HG03460 (cell line): ENCODE measurements at regions not wholly inside any gene's neighbourhood (a gene's known extent, or its start where the extent isn't known, plus 50 kb on each side); places are given as distances from the start of the nearest gene placed in this dataset.
"Not testable (repeated sequence)": the region's sequence is repeated elsewhere in the genome, so short reads cannot be mapped to it uniquely, and the experiment has no call there.

Experiments used
- ATAC-seq: cut with Tn5 transposase; IDR thresholded peaks from one replicate; pipeline ENCODE4 v1.9.1; 2021; ENCODE audit not compliant: unreplicated experiment

DNA sequence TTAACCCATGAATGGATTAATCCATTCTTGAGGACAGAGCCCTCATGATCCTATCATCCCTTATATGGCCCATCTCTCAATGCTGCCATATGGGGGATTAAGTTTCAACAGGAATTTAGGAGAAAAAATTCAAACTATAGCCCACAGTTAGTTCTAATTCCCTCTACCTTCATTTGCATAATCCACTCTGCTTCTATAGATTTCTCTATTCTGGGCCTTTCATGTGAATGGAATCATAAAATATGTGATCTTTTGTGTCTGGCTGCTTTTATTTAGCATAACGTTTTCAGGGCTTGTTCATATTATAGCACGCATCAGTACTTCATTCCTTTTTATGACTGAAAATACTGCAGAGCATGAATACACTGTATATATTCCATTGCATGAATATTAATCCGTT lies 55.4 kb downstream of the CTSL start:
- no peak for ATAC-seq

DNA sequence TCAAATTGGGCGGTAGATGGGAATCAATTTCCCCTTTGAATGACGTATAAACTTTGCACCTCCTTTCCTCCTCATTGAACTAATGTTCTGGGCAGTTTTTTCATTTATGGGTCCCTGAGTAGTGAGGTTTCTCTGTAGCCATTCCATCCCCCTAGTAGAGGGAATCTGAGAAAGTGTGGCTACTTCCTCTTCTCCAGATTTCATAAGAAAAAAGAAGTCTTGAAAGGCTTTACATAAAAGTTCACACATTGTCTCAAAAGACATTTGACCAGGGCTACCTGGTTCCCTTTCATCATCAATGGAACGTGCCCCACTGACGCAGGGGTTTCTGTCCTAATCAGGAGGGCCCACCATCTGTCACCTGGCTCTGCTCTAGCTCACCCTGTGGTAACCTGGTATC lies 57.3 kb downstream of the CTSL start:
- no peak for ATAC-seq

DNA sequence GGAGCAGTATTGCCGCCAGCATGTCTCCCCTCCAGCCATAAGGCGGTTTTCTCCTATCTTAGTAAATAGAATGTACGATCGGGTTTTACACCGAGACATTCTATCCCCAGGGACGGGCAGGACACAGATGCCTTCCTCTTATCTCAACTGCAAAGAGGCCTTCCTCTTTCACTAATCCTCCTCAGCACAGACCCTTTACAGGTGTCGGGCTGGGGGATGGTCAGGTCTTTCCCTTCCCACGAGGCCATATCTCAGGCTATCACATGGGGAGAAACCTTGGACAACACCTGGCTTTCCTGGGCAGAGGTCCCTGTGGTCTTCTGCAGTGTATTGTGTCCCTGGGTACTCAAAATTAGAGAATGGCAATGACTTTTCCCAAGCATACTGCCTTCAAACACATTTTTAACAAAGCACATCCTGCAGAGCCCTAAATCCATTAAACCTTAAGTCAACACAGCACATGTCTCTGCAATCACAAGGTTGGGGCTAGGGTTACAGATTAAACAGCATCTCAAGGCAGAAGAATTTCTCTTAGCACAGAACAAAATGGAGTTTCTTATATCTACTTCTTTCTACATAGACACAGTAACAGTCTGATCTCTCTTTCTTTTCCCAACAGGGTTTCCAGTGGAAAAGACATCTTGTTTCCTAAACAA lies 59.5 kb downstream of the CTSL start:
- not testable (repeated sequence) for ATAC-seq

DNA sequence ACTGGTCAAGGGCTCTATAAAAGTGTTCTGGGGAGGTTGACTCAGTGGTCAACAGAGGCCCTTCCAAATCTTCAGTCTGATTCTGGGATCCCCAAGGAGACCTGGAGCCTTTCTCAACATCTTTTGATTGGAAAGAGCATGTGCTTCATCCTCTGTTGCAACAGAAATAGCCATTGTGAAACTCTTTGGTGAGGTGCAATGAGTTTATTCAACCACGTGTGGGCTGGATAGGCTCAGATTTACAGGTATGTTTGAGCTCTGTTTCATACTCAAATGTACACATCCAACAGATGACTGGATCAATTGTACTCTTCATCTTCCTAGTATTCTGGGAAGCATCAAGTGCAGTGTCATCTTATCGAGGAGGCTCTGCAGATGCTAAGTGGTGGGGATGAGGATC lies 60.5 kb downstream of the CTSL start:
- ATAC-seq, result no peak

DNA sequence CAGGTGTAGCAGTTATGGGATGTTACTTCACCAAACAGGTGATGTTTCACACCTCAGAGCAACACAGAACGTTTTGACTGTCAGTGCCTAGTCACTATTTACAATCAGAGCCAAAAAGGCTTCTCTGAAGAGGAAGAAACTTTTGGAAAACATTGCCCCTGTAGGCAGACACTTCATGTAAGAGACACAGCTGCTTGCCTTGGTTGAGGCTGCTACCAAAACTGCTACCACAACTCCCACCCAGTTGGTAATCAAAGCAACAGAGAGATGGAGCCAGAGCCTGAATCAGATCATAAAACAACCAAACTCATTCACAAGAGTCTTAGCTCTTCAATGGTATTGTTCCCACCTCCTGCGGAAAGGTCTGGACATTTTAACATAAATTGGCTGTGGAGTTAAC lies 61.0 kb downstream of the CTSL start:
- ATAC-seq, result no peak

DNA sequence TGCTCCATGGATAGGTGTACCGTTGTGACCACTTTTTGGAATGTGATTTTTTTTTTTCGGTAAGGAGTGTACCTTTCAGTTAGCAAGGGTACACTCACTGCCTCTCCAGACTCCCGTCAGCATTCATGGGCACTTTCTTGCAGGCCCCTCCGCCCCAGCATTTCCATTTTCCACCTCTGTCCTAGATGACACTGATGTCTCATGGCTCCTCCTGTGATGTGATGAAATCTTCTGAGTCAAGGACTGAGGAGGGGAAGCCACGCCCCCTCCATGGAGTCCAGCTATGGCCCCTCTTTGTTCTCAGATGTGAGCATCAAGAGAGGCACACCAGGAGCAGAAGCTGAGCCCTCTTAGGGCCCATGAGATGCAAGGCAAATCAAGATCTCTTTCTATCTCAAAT lies 61.8 kb downstream of the CTSL start:
- no peak for ATAC-seq

DNA sequence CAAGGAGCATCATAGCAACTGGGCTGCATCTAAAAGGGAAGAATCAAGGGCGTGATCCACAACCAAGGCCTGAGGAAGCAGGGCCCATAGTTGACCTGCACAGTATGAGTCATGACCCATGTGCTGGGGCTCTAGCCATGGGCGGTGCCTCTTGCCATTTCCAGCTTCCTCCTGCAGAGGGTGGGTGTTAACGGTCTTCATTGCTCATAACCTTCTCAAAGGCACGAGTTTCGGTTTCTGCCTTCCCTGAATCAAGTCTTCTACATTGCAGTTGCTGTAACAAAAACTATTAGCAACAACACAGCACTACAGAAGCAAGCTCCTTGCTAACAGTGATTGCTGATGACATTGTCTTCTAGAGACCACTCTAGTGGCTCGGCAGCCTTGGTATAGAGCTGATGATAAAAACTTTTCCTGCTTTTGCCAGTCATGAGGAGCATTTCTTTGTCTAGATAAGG lies 66.9 kb downstream of the CTSL start:
- peak; percentile 67 for ATAC-seq

DNA sequence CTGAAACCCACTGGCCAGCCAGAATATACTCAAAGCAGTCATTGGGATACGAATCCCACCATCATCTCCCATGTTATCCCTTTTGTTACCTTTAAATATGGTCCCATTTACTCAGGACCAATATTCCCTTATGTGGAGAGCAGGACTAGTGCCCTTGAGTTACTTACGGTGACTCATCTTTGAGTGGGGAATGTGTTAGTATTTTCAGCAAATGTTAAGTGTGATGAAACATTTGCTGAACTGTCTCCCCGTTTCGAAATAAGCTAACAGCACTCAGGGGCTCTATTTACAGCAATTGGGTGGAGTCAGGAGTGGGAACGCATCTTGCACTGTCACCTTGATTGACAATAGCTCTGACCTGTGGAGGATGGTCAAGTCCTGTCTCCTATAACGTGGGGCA lies 67.4 kb downstream of the CTSL start:
- ATAC-seq, result no peak

DNA sequence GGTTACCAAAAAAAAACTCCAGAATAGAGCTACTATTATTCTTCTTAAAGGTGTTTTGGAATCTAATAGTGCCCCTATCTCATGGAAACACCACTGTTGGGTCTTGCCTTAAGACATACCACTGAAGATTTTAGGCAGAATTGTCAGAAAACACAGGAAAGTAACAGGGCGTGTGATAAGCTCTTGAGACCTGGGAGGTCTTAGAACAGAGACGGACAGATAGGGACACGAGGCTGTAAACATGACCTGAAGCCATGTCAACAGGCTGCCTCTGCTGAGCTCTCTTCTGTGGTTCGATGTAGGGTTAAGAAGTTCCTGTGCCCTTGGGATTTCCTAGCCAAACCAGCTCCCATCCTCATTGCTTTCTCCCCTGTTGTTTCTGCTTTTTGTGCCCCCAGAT lies 69.3 kb downstream of the CTSL start:
- no peak for ATAC-seq

DNA sequence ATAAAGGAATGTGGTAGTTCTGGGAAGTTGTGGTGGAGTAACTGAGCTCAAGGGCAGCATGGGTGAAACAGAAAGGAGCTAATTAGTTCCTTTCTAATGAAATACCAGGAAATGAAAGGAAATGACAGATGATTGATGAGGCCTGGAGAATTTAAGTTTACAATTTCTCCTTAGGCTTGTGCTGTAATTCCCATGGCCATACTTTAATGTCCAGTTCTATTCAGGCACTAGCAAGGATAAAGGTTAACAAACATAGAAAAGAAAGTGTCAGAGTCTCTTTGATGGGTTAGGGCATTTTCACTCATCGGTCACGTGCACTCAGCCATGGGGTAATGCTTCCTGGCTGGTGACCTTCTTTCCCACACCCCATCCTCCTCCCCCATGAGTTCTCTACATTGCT lies 70.3 kb downstream of the CTSL start:
- ATAC-seq, result no peak

DNA sequence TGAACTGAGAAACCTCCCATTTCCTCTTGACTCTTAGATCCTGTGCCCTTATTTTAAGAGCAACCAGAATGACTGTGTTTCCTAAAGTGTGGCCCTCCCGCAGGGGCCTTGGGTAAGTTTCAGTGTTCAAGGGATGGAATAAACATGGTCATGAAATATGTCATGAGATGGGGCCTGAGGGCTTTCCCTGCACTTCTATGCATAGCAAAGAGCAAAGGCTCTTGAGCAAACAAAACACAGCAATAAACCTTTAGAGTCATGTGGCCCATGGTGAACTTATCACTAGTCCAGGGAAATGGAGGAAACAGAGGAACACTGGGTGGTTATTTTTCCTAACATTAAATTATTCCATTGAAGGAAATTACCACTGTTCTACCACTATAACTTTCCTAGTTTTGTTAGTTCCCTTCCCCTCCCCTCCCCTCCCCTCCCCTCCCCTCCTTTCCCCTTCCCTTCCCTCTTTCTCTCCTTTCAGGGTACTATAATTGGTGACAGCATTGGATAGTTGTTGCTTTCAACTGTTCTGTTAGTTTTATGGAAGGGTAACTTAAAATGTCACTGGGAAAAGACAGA lies 72.4 kb downstream of the CTSL start:
- no peak for ATAC-seq

DNA sequence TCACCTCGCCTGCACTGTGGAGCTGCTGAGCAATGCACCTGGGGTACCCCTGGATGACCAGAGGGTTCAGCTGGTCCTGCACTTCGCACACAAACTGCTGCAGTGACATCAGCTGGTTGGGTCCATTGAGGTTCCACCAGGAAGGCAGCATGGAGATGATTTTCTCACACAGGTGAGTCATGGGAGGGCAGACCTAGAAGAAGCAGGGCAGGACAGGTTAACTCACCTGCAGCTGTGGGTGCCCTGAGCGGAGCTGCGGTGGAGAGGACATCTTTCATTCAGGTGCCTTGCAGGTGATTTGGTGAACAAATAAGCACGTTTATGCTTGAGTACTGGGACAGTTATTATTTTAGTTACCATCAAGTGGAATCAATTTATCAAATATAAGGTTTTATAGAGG lies 73.6 kb downstream of the CTSL start:
- ATAC-seq, result no peak

DNA sequence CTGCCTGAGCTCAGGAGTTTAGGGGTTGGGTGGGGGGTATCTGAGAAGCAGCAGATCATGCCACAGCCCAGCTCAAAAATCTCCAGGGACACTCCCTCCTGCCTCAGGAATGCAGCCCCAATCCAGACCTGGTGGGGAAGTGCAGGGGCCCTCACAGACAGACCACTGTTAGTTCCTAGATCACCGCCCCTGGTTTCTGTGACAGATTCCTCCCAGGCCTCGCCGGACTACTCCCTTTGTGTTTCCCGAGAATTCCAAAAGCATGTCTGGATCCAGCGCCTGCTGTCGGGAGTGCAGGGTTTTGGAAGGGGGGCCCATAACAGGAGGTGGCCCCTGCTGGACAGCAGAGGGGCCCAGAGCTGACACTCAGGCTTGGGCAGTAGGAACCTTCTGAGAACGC lies 74.5 kb downstream of the CTSL start:
- no peak for ATAC-seq

DNA sequence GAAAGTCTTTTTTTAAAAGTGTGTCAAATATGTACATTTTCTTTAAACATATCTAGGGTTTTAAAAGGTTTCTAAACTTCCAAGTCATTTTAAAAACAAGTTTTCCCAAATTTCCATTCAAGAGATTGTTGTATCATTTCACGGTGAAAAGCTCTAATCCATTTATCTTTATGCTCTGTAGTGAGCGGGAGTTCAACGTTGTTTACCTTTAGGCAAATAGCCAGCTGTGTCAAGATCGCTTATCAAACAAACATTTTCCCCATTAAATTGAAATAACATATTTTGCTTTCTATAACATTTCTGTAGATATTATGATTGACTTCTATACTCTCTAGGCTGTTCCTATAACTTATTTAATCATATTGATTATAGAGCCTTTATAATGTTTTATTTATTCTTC lies 75.1 kb downstream of the CTSL start:
- no peak for ATAC-seq

DNA sequence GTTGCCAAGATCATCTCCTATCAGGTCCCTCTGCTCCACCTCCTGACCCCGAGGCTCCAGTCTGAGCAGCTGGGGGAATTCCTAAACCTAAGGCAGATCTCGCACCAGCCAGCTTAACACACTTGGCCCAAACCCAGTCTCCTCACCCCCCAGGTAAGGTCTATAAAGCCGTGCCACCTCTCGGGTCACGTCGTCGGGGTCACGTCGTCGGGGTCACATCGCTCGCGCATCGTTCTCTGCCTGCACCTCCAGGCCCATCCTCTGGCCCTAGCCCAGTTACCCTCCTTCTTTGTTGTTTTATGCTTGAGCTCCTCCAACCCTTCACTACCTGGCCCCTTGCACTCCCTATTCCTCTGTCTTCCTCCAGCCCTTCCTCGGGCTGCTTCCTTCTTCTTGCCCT lies 77.2 kb downstream of the CTSL start:
- ATAC-seq, result no peak

DNA sequence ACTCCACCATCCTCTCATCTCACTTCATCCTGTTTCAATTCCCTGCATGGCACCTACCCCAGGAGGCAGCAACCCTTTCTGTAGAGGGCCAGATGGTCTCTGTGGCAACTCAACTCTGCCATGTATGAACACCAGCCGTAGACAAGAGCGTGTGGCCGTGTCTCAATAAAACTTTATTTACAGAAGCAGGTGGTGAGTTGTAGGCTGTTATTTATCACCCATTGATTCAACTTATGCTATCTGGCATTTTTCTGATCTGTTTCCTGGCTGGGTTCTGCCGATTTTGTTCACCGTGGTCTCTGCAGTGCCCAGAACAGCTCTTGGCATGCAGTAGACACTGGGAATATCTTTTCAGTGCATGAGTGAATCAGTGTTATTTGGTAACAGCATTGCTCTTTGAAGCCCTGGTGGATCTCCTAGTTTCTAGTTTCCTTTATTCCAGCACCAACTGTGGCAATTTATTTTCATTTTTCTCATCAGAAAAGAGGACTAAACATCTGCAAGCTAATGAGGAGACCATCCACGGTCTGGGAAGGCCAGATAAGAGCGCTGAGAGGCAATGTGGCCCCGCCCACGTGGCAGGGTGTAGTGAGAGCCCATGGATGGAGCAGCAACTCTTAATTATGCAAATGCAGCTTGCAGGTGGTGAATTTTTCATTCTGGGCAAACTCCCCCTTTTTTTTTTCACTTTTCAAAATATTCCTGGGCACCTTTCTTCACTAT lies 77.9 kb downstream of the CTSL start:
- ATAC-seq, result no peak

DNA sequence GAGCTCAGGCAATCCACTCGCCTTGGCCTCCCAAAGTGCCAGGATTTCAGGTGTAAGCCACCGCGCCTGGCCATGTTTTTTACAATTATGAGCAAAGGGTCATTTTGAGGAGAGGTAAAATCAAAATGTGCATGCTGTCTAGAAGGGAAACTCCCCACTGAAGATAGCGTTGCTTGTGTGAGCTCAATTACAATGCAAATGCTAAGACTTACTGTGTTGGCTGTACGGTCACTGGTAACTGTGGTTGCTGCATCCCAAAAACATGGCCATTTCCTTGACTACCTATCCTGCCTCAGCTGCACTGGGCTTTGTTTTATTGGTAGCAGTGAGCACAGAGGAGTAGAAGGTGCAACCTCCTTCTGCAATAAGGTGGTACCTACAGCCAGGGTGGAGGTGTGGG lies 77.4 kb upstream of the SPATA31E1 start:
- ATAC-seq, result no peak

DNA sequence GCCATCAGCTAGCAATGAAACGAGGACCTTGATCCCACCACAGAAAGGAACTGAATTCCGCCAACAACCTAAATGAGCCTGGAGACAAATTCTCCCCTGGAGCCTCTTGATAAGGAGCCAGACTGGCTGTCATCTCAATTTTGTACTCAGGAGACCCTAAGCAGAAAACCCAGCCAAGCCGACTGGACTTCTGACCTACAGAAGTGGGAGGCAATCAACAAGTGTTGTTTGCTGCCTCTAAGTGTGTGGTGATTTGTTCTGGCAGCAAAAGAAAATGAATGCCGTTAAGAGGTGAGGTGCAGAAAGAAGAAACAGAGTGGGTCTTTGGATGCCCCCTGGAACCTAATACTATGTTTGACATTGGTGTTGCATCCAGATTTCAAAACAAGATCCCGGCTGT lies 72.7 kb upstream of the SPATA31E1 start:
- ATAC-seq, result no peak

DNA sequence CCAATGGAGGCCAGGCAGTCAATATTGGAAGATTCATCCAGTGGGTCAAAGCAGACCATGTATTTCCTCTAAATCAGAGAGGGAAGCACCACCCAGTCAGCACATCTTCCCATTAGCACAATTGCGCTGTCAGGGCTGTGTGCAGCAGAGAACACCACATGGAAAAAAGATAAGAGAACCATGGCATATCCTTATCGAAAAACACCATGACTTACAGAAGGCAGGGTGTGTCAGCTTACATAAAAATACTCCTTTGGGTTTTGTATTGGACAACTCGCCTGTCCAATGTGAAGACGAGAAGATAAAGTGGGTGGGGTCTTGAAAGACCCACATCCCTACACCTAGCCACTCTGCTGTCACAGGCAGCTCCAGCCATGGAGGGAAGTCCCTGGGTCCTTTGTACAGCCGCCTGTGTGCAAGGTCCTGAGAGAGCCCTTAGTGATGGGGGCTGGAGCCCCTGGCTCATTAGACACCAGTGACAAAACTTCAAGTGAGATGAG lies 71.9 kb upstream of the SPATA31E1 start:
- no peak for ATAC-seq

DNA sequence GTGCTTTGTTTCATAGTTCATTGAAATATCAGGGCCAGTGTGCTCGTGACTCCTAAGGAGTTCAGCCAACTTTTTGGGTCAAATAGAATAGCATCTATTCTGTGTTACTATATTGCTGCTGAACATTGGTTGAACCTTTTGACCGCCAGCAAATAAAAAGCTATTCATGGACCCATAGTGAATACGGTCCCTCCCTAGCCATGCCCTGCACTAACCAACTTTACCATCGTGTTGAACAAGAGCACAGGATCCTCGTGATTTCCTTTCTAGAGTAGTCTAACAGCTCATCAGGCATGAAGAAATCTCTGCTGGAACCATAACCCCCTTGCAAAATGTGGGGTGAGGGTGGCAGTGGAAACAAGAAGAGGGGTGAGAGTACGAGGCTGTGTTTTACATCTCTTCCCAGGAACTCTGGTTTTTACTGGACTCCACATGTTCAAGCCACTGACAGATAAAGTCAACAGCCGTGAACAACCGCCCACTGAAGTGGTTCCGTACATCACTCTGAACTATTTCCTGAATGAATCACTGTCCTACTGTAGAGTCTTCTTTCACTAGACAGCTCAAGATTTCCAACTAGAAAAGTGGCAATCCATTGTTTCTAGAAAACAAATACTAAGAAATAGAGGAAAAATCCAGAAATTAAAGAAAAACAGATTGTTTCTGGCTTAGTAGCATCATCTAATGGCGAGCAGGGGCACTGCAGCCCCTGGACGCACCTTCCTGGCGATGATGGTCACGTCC lies 70.1 kb upstream of the SPATA31E1 start:
- ATAC-seq, result no peak

DNA sequence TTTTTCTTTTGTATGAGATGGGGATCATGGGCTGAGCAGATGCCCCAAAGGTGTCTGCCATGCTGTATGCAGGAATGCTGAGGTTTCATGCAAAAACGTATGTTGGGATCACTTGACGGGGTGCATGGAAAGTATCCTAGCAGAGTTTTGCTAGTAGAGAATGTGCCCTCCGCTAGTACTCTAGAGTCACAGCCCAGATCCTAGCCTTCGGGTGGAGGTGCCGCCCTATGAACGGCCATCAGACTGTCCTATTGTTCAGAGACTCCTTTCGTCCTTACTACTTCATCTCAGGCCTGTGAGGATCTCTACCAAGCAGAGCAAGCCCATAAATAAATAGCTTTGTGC lies 69.6 kb upstream of the SPATA31E1 start:
- ATAC-seq, result no peak

DNA sequence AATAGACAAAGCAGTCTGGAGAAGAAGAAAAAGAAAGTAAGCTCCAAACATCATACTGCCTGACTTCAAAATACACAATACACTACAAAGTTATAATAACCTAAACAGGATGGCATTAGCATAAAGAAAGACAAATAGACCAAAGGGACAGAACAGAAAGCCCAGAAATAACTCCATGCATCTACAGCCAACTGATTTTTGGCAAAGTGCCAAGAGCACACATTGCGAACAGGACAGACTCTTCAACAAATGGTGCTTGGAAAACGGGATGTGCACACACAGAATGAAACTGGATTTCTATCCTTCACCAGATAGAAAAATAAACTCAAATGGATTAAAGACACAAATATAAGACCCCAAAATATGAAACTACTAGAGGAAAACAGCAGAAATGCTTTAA lies 66.6 kb upstream of the SPATA31E1 start:
- ATAC-seq, result no peak
